GM12865 (cell line): ENCODE measurements at regions not wholly inside any gene's neighbourhood (a gene's known extent, or its start where the extent isn't known, plus 50 kb on each side); places are given as distances from the start of the nearest gene placed in this dataset.

Experiments used
- DNase-seq: peaks from one replicate; pipeline ENCODE4 v3.0.0; 2010; ENCODE audit warnings: low read depth
- H3K4me3 ChIP-seq: 2 replicates; pipeline ENCODE4 v1.5.1; 2011; ENCODE audit warnings: mild to moderate bottlenecking, low read depth, low read length, control low read depth
- TF ChIP-seq, protein P1 (sequence below): IDR thresholded peaks from 2 replicates; pipeline ENCODE4 v1.5.1; 2011; ENCODE audit warnings: low read length, control low read depth, low read depth, inconsistent platforms; ENCODE audit not compliant: insufficient read depth; ENCODE audit errors: missing control alignments

DNA sequence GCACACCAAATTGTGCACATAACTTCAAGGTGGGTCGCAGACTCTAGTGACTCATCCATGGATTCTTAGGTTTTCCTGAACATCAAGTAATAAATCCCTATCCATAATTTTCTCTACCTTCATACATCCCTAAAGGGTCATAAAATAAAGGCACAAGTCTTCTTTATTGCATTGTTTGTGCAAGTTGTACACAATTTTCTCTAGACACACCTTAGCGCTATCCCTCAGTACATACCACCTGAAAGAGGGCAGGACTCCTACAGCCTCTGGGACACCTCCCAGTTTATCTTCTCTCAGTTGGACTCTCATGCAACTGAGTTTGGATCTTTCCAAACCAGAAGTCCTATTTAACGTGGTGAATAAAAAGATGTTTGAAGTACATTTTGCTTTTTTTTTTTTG lies 168.5 kb upstream of the BMP4 start:
- TF ChIP-seq, protein P1, sequence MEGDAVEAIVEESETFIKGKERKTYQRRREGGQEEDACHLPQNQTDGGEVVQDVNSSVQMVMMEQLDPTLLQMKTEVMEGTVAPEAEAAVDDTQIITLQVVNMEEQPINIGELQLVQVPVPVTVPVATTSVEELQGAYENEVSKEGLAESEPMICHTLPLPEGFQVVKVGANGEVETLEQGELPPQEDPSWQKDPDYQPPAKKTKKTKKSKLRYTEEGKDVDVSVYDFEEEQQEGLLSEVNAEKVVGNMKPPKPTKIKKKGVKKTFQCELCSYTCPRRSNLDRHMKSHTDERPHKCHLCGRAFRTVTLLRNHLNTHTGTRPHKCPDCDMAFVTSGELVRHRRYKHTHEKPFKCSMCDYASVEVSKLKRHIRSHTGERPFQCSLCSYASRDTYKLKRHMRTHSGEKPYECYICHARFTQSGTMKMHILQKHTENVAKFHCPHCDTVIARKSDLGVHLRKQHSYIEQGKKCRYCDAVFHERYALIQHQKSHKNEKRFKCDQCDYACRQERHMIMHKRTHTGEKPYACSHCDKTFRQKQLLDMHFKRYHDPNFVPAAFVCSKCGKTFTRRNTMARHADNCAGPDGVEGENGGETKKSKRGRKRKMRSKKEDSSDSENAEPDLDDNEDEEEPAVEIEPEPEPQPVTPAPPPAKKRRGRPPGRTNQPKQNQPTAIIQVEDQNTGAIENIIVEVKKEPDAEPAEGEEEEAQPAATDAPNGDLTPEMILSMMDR = no peak
- no peak for DNase-seq
- H3K4me3 ChIP-seq = no peak overlapping the region

DNA sequence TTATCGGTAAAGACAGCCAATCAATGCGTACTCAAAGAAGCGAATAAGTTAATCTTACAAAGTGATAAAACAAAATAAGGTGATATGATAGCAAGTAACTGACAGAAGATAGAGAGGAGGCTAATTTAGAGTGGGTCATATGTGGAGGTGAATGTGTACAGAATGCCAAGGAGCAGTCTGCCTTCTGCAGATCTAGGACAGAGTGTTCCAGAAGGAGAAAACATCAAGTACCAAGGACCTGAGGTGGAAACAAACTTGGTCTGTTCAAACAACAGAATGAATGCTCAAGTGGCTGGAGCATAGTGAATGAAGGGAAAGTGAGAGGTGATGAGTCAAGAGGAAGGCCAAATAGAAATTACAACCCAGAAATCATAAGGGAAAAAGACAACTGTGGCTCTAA lies 170.3 kb upstream of the BMP4 start:
- H3K4me3 ChIP-seq = no peak overlapping the region
- TF ChIP-seq, protein P1 = no peak
- no peak for DNase-seq

DNA sequence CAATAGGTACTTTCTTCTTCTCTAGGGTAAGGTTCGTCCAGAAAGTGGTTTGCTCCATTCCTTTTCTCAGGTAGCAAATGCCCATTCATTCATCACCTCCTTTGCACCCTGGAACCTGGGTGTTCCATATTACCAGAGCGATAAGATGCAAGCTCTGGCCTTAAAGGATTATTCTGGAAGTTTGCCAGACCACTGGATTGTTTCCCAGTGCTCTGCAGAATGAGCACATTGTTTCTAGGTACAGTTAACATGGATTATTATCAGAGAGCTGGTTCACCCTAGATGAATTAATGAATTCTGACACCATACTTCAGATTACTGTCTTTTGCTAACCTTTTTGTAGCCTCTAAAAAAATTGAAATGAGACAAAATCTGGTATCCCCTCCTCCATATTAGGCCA lies 170.9 kb upstream of the BMP4 start:
- DNase-seq = no peak
- TF ChIP-seq, protein P1 = no peak
- no peak overlapping the region for H3K4me3 ChIP-seq

DNA sequence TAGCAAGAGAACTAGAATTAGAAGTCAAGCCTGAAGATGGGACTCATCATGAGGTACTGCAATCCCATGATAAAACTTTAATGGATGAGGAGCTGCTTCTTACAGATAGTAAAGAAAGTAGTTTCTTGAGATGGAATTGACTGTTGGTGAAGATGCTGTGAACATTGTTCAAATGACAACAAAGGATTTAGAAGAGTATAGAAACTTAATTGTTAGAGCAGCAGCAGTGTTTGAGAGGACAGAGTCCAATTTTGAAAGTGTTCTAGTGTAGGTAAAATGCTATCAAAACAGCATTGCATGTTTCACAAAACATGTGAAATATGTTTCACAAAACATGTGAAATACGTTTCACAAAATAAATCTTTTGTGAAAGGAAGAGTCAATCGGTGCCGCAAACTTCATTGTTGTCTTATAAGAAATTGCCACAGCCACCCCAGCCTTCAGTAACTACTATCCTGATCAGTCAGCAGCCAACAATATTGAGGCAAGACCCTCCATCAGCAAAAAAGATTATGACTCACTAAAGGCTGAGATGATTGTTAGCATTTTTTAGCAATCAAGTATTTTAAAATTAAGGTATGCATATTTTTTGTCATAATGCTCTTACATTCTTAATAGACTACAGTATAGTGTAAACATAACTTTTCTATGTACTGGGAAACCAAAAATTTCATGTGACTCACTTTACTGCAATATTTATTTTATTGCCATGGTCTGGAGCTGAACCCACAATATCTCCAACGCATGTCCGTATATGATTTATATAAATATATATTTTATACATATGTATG lies 173.4 kb upstream of the BMP4 start:
- no peak for DNase-seq

DNA sequence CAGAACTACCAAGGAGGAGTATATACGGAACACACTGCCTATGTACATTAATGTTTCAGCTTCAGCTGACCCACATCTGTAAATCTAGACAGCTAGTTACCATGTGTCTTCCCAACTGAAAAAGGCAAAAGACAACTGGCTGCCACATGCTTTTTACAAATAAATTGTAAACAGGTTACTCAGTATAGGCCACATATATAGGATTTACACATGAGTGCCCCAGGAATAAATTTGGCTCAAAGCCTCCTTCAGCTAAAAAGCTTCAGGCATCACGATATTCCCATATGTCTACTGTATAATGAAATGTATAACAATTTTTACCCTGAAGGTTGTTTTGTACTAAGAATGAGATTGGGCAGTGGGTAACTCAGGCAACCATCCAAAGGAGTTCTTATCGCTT lies 175.9 kb upstream of the BMP4 start:
- no peak overlapping the region for H3K4me3 ChIP-seq

More for the DNA sequence above, 173.4 kb upstream of the BMP4 start:
- no peak overlapping the region for H3K4me3 ChIP-seq
- TF ChIP-seq, protein P1 = no peak

DNA sequence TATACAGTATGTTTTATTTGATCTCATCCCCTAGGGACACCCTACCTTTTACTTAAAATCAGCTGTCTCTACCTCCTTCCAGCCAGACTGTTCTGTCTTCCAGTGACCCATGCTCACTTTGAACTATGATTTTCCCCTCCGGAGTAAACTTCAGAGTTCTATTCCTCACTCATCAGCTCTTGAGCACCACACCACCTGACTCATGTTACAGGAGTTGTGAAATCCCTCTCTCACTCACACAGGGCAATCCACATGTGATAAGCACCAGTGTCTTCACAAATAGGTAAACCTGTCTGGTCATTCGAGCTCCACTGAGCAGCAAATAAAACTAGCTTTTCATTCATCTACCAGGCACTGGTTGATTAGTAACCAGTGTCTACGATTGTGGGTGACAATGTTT lies 177.3 kb upstream of the BMP4 start:
- DNase-seq = no peak
- H3K4me3 ChIP-seq = no peak overlapping the region
- TF ChIP-seq, protein P1 = no peak

More for the DNA sequence above, 175.9 kb upstream of the BMP4 start:
- TF ChIP-seq, protein P1 = no peak
- no peak for DNase-seq

DNA sequence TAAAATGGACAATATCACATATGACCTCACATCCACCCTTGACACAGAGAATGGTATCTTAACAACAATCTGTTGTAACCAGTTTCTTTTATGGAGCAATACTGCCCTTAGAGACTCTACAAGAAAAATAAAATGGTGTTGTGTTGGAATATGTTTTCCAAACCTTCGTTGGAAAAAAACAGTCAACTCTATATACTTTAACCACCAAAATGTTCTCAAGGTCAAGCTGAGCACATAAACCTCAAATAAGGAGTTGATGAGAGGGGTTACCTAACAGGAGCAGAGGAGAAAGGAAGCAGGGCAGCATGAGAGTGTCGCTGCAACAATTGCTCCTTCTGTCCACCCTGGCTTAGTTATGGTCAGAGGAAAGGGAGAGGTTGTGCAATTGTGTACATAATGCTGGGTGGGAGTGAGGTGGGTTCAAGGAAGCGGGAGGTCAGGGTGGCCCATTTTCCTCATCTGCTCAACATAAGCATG lies 179.2 kb upstream of the BMP4 start:
- no peak overlapping the region for H3K4me3 ChIP-seq
- DNase-seq = no peak
- TF ChIP-seq, protein P1 = no peak
